OCI-LY7 (cell line): ENCODE measurements at regions not wholly inside any gene's neighbourhood (a gene's known extent, or its start where the extent isn't known, plus 50 kb on each side); places are given as distances from the start of the nearest gene placed in this dataset.

Experiments
- BruUV-seq: library from RNA; stranded (reverse); fragments of 400-500 nt; replicated peaks from 2 replicates; lab custom pipeline; 2021; lab: Mats Ljungman, UMichigan
- CTCF ChIA-PET: fragments of 300-600 bp; sonication (Branson Sonifier 250); formaldehyde crosslinking; loops from one replicate; lab custom pipeline; 2022; ENCODE audit warnings: antibody characterized with exemption; ENCODE audit not compliant: unreplicated experiment; lab: Charles Lee
- POLR2A ChIA-PET: fragments of 300-600 bp; sonication (Branson Sonifier 250); formaldehyde crosslinking; loops from one replicate; lab custom pipeline; 2022; ENCODE audit warnings: antibody characterized with exemption; lab: Charles Lee
- DNase-seq: peaks from one replicate; pipeline ENCODE4 v3.0.0-alpha.2; 2015; ENCODE audit warnings: low spot score
- H2AFZ ChIP-seq: fragments of 200-600 bp; sonication (generic), shearing (Covaris generic); 2 replicates; pipeline ENCODE4 v1.6.1; 2014; ENCODE audit warnings: mild to moderate bottlenecking, antibody characterized with exemption, low read length, moderate library complexity
- H3K27ac ChIP-seq: fragments of 200-600 bp; sonication (generic); 2 replicates; pipeline ENCODE4 v1.5.1; 2014; ENCODE audit warnings: mixed run types, low read depth, mild to moderate bottlenecking, moderate library complexity, low read length, inconsistent platforms; ENCODE audit not compliant: poor library complexity, severe bottlenecking
- H3K36me3 ChIP-seq: fragments of 200-600 bp; sonication (generic); 2 replicates; pipeline ENCODE4 v1.6.1; 2014; ENCODE audit warnings: mild to moderate bottlenecking, antibody characterized with exemption, low read length, moderate library complexity, mixed read lengths; ENCODE audit not compliant: insufficient read depth
- H3K4me1 ChIP-seq: fragments of 200-600 bp; sonication (generic); 2 replicates; pipeline ENCODE4 v1.5.1; 2014; ENCODE audit warnings: mild to moderate bottlenecking, low read length; ENCODE audit not compliant: insufficient read depth, poor library complexity, severe bottlenecking
- H3K4me2 ChIP-seq: fragments of 200-600 bp; sonication (generic); 2 replicates; pipeline ENCODE4 v1.6.1; 2014; ENCODE audit warnings: mild to moderate bottlenecking, low read length
- H3K4me3 ChIP-seq: fragments of 200-600 bp; sonication (generic); 2 replicates; pipeline ENCODE4 v1.5.1; 2014; ENCODE audit warnings: mild to moderate bottlenecking, low read depth, low read length; ENCODE audit not compliant: poor library complexity, severe bottlenecking
- H3K79me2 ChIP-seq: fragments of 200-600 bp; sonication (generic); 2 replicates; pipeline ENCODE4 v1.6.1; 2016; ENCODE audit warnings: low read depth, mild to moderate bottlenecking, low read length, moderate library complexity, mixed read lengths; ENCODE audit not compliant: insufficient read depth
- H3K9me2 ChIP-seq: fragments of 200-600 bp; sonication (generic); 2 replicates; pipeline ENCODE4 v1.6.1; 2016; ENCODE audit warnings: mild to moderate bottlenecking, low read length, mixed read lengths; ENCODE audit not compliant: insufficient read depth
- H3K9me3 ChIP-seq: fragments of 200-600 bp; sonication (generic); 2 replicates; pipeline ENCODE4 v1.6.1; 2014; ENCODE audit warnings: mild to moderate bottlenecking, mixed run types, low read length, mixed read lengths
- H4K20me1 ChIP-seq: fragments of 200-600 bp; sonication (generic); 2 replicates; pipeline ENCODE4 v1.6.1; 2014; ENCODE audit warnings: mild to moderate bottlenecking, antibody characterized with exemption, low read length, moderate library complexity, mixed read lengths; ENCODE audit not compliant: insufficient read depth
- EZH2phosphoT487 ChIP-seq: fragments of 200-600 bp; sonication (generic); IDR thresholded peaks from 2 replicates; pipeline ENCODE4 v1.6.1; 2018; ENCODE audit warnings: low read depth, borderline replicate concordance, mild to moderate bottlenecking, mixed run types, antibody characterized with exemption, low read length, moderate library complexity, mixed read lengths
- intact Hi-C: fragments of 100-400 bp; cut with micrococcal nuclease; formaldehyde crosslinking; loops from one replicate; pipeline ENCODE4 v1.10.0; 2022; ENCODE audit not compliant: unreplicated experiment
- TF ChIP-seq, protein P1 (sequence below): fragments of 200-600 bp; sonication (generic); conservative IDR thresholded peaks from 2 replicates; pipeline ENCODE4 v1.5.1; 2014; ENCODE audit warnings: mild to moderate bottlenecking, antibody characterized with exemption, low read length, moderate library complexity, mixed read lengths

DNA sequence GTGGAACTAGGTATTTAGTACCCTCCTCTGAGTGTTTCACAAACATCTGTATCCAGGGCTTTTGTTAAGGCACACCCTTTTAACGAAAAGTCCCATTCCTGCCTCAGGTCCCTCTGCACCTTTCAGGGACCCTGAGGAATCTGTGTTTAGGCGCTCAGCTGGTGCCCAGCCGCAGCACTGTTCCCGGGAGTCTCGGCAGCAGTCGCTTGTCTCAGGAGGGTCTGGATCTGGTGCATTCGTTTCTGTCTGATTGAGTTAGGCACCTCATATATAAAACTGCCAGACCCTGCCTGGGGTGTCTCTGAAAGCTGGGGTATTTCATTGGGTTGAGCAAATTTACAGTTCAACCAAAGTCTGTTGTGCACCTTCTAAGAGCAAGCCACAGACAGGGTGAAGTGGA is 162.8 kb upstream of the TOPAZ1 start:
- no TSS peak for BruUV-seq
- Histone ChIP-seq H3K4me2 (no peak overlapping the region), H2AFZ (no peak overlapping the region), H3K36me3 (no peaks in the 10 kb centered on the region), H3K4me3 (no peak overlapping the region), H4K20me1 (no peaks in the 10 kb centered on the region), H3K79me2 (no peaks in the 10 kb centered on the region), H3K27ac (no peak overlapping the region), H3K9me3 (no peaks in the 10 kb centered on the region), H3K9me2 (no peaks in the 10 kb centered on the region), H3K4me1 (peaks cover 6% of the 10 kb centered on the region)
- DNase-seq, result no peak
- no peak for TF ChIP-seq EZH2phosphoT487
- TF ChIP-seq, protein P1, sequence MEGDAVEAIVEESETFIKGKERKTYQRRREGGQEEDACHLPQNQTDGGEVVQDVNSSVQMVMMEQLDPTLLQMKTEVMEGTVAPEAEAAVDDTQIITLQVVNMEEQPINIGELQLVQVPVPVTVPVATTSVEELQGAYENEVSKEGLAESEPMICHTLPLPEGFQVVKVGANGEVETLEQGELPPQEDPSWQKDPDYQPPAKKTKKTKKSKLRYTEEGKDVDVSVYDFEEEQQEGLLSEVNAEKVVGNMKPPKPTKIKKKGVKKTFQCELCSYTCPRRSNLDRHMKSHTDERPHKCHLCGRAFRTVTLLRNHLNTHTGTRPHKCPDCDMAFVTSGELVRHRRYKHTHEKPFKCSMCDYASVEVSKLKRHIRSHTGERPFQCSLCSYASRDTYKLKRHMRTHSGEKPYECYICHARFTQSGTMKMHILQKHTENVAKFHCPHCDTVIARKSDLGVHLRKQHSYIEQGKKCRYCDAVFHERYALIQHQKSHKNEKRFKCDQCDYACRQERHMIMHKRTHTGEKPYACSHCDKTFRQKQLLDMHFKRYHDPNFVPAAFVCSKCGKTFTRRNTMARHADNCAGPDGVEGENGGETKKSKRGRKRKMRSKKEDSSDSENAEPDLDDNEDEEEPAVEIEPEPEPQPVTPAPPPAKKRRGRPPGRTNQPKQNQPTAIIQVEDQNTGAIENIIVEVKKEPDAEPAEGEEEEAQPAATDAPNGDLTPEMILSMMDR, result no peak
- ChIA-PET CTCF (no interaction called here), POLR2A (no interaction called here)
- intact Hi-C loops, result no loop called here

DNA sequence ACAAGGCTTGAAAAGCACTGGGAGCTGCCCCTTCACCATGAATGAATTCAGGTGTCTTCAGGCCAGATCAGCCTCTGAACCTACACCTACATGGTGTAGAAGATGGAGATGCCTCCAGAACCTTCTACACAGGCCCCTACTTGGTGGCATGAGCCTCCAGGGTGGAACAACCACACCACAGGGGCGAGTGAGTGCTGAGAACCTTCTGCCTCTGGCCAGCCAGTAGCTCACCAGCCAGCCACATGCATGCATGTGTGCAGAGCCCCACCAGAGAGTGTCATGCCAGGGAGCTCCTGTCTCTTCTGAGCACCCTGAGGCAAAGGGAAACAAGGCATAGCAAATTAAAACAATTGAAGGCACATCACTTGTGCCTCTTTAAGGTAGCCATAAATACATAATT is 161.8 kb upstream of the TOPAZ1 start:
- DNase-seq, result no peak
- no peak overlapping the region for H3K4me2 ChIP-seq
- BruUV-seq, result no TSS peak
- no peak overlapping the region for H3K27ac ChIP-seq
- TF ChIP-seq EZH2phosphoT487, result no peak
- TF ChIP-seq, protein P1, result no peak
- peaks cover 6% of the 10 kb centered on the region for H3K4me1 ChIP-seq
- no peaks in the 10 kb centered on the region for H4K20me1 ChIP-seq
- POLR2A ChIA-PET, result no interaction called here
- CTCF ChIA-PET, result no interaction called here
- H3K9me2 ChIP-seq, result no peaks in the 10 kb centered on the region
- no peaks in the 10 kb centered on the region for H3K79me2 ChIP-seq
- no peaks in the 10 kb centered on the region for H3K36me3 ChIP-seq
- H3K4me3 ChIP-seq, result no peak overlapping the region
- H2AFZ ChIP-seq, result no peak overlapping the region
- no peaks in the 10 kb centered on the region for H3K9me3 ChIP-seq
- intact Hi-C loops, result no loop called here

- H3K27ac ChIP-seq, result no peak overlapping the region
- ChIA-PET POLR2A (no interaction called here), CTCF (no interaction called here)
- BruUV-seq, result no TSS peak
- no peaks in the 10 kb centered on the region for H3K9me2 ChIP-seq
- H2AFZ ChIP-seq, result no peak overlapping the region
- no peaks in the 10 kb centered on the region for H3K79me2 ChIP-seq
- intact Hi-C loops, result no loop called here
- H3K9me3 ChIP-seq, result no peaks in the 10 kb centered on the region
- H3K36me3 ChIP-seq, result no peaks in the 10 kb centered on the region
- DNase-seq, result no peak
- TF ChIP-seq, protein P1, result no peak
- TF ChIP-seq EZH2phosphoT487, result no peak
- peaks cover 6% of the 10 kb centered on the region for H3K4me1 ChIP-seq
- H4K20me1 ChIP-seq, result no peaks in the 10 kb centered on the region
- no peak overlapping the region for H3K4me3 ChIP-seq
- no peak overlapping the region for H3K4me2 ChIP-seq
Observed at GRCh38 chr3:44080474-44081072, 161.1 kb upstream of the TOPAZ1 start.
